ENCODE measurements at regions not wholly inside any gene's neighbourhood (a gene's known extent, or its start where the extent isn't known, plus 50 kb on each side); places are given as distances from the start of the nearest gene placed in this dataset.
"Not testable (repeated sequence)": the region's sequence is repeated elsewhere in the genome, so short reads cannot be mapped to it uniquely, and the experiment has no call there.

- DNase-seq = no peak
Measured at GRCh38 chr9:85202596-85202995, 533.1 kb downstream of the NTRK2 start.

GRCh38 chr9:85200726-85201404 lies 531.3 kb downstream of the NTRK2 start:
- no peak for DNase-seq

- DNase-seq = no peak
Measured at GRCh38 chr9:85199866-85200495, 530.5 kb downstream of the NTRK2 start.

GRCh38 chr9:85192750-85193149 lies 523.2 kb downstream of the NTRK2 start:
- no peak for DNase-seq

- no peak for DNase-seq
Measured at GRCh38 chr9:85186218-85186585, 516.7 kb downstream of the NTRK2 start.

GRCh38 chr9:85185486-85186217 lies 516.1 kb downstream of the NTRK2 start:
- no peak for DNase-seq

- no peak for DNase-seq
Measured at GRCh38 chr9:85182383-85182782, 512.9 kb downstream of the NTRK2 start.

GRCh38 chr9:85178474-85178873 lies 508.9 kb downstream of the NTRK2 start:
- DNase-seq = peak; percentile 64

- no peak for DNase-seq
Measured at GRCh38 chr9:85173967-85174366, 504.4 kb downstream of the NTRK2 start.

GRCh38 chr9:85172001-85172978 lies 502.8 kb downstream of the NTRK2 start:
- no peak for DNase-seq

- no peak for DNase-seq
Measured at GRCh38 chr9:85171163-85171562, 501.6 kb downstream of the NTRK2 start.

- no peak for DNase-seq
Measured at GRCh38 chr9:85168412-85168811, 498.9 kb downstream of the NTRK2 start.

- no peak for DNase-seq
Measured at GRCh38 chr9:85167146-85167545, 497.6 kb downstream of the NTRK2 start.

GRCh38 chr9:85163825-85164224 lies 494.3 kb downstream of the NTRK2 start:
- DNase-seq = no peak

GRCh38 chr9:85163415-85163814 lies 493.9 kb downstream of the NTRK2 start:
- DNase-seq = no peak

- no peak for DNase-seq
Measured at GRCh38 chr9:85162822-85163221, 493.3 kb downstream of the NTRK2 start.

- not testable (repeated sequence) for DNase-seq
Measured at GRCh38 chr9:85160944-85161343, 491.4 kb downstream of the NTRK2 start.

GRCh38 chr9:85158512-85158911 lies 489.0 kb downstream of the NTRK2 start:
- no peak for DNase-seq

- DNase-seq = no peak
Measured at GRCh38 chr9:85157772-85158171, 488.2 kb downstream of the NTRK2 start.

- no peak for DNase-seq
Measured at GRCh38 chr9:85156652-85157051, 487.1 kb downstream of the NTRK2 start.

GRCh38 chr9:85155352-85155751 lies 485.8 kb downstream of the NTRK2 start:
- no peak for DNase-seq

- no peak for DNase-seq
Measured at GRCh38 chr9:85151741-85152140, 482.2 kb downstream of the NTRK2 start.
